ENCODE measurements at regions not wholly inside any gene's neighbourhood (a gene's known extent, or its start where the extent isn't known, plus 50 kb on each side); places are given as distances from the start of the nearest gene placed in this dataset.

GRCh38 chr10:60705376-60705775 lies 72.9 kb upstream of the CDK1 start:
- ChIA-PET POLR2A (ENCODE audit: low non-redundant PET) (no interaction called here), CTCF (no interaction called here)
- BruUV-seq (replicated peaks) = no TSS peak
- intact Hi-C loops (cut with micrococcal nuclease; ENCODE audit: unreplicated experiment) = no loop called here
- H3K27ac ChIP-seq (ENCODE audit: low read depth, low read length, poor library complexity, severe bottlenecking) = peak overlapping the region; percentile 85
- peak; percentile 81 for DNase-seq (ENCODE audit: low spot score)
- H3K27me3 ChIP-seq (replicated peaks; ENCODE audit: insufficient read depth, low read depth, low read length, poor library complexity) = no peaks in the 10 kb centered on the region
- peak overlapping the region; percentile 15 for H3K4me3 ChIP-seq (ENCODE audit: low read depth, low read length, poor library complexity, severe bottlenecking)
- no peaks in the 10 kb centered on the region for H3K36me3 ChIP-seq (ENCODE audit: insufficient read depth, low read length, poor library complexity, severe bottlenecking)
- TF ChIP-seq EZH2 (IDR thresholded peaks at IDR 0.05; ENCODE audit: borderline replicate concordance, low read depth, low read length, poor library complexity, severe bottlenecking) (no peak), CTCF (conservative IDR thresholded peaks at IDR 0.05; ENCODE audit: low read depth, low read length) (no peak)
- H3K9me3 ChIP-seq (ENCODE audit: low read depth, low read length, poor library complexity, severe bottlenecking) = no peaks in the 10 kb centered on the region
- H3K4me1 ChIP-seq (ENCODE audit: insufficient read depth, low read length, poor library complexity, severe bottlenecking) = peaks cover 25% of the 10 kb centered on the region

- Histone ChIP-seq H3K4me3 (ENCODE audit: low read depth, low read length, poor library complexity, severe bottlenecking) (no peak overlapping the region), H3K27ac (ENCODE audit: low read depth, low read length, poor library complexity, severe bottlenecking) (peak overlapping the region; percentile 85), H3K27me3 (replicated peaks; ENCODE audit: insufficient read depth, low read depth, low read length, poor library complexity) (no peaks in the 10 kb centered on the region), H3K4me1 (ENCODE audit: insufficient read depth, low read length, poor library complexity, severe bottlenecking) (peaks cover 25% of the 10 kb centered on the region), H3K36me3 (ENCODE audit: insufficient read depth, low read length, poor library complexity, severe bottlenecking) (no peaks in the 10 kb centered on the region), H3K9me3 (ENCODE audit: low read depth, low read length, poor library complexity, severe bottlenecking) (no peaks in the 10 kb centered on the region)
- BruUV-seq (replicated peaks) = no TSS peak
- intact Hi-C loops (cut with micrococcal nuclease; ENCODE audit: unreplicated experiment) = no loop called here
- POLR2A ChIA-PET (ENCODE audit: low non-redundant PET) = interaction anchor here (0.6 to 0.7 kb wide), 3 partner anchors 12 to 391 kb away, joined by 3 to 4 read pairs (median 4); no protein-coding TSS in a partner anchor
- CTCF ChIA-PET = interaction anchor here (0.6 kb wide), 1 partner anchor 9 kb away, joined by 3 read pairs; no protein-coding TSS in a partner anchor
- no peak for TF ChIP-seq EZH2 (IDR thresholded peaks at IDR 0.05; ENCODE audit: borderline replicate concordance, low read depth, low read length, poor library complexity, severe bottlenecking)
- no peak for TF ChIP-seq CTCF (conservative IDR thresholded peaks at IDR 0.05; ENCODE audit: low read depth, low read length)
- DNase-seq (ENCODE audit: low spot score) = peak; percentile 93
Measured at GRCh38 chr10:60704471-60704870, 73.8 kb upstream of the CDK1 start.

GRCh38 chr10:60703266-60704041 lies 74.8 kb upstream of the CDK1 start:
- peak overlapping the region; percentile 85 for H3K27ac ChIP-seq (ENCODE audit: low read depth, low read length, poor library complexity, severe bottlenecking)
- no peaks in the 10 kb centered on the region for H3K36me3 ChIP-seq (ENCODE audit: insufficient read depth, low read length, poor library complexity, severe bottlenecking)
- DNase-seq (ENCODE audit: low spot score) = no peak
- H3K9me3 ChIP-seq (ENCODE audit: low read depth, low read length, poor library complexity, severe bottlenecking) = no peaks in the 10 kb centered on the region
- CTCF ChIA-PET = no interaction called here
- TF ChIP-seq CTCF (conservative IDR thresholded peaks at IDR 0.05; ENCODE audit: low read depth, low read length) = no peak
- TF ChIP-seq EZH2 (IDR thresholded peaks at IDR 0.05; ENCODE audit: borderline replicate concordance, low read depth, low read length, poor library complexity, severe bottlenecking) = no peak
- POLR2A ChIA-PET (ENCODE audit: low non-redundant PET) = interaction anchor here (0.6 to 0.7 kb wide), 2 partner anchors 184 to 1341 kb away, joined by 4 to 6 read pairs; no protein-coding TSS in a partner anchor
- H3K4me3 ChIP-seq (ENCODE audit: low read depth, low read length, poor library complexity, severe bottlenecking) = no peak overlapping the region
- H3K4me1 ChIP-seq (ENCODE audit: insufficient read depth, low read length, poor library complexity, severe bottlenecking) = peaks cover 25% of the 10 kb centered on the region
- H3K27me3 ChIP-seq (replicated peaks; ENCODE audit: insufficient read depth, low read depth, low read length, poor library complexity) = no peaks in the 10 kb centered on the region
- intact Hi-C loops (cut with micrococcal nuclease; ENCODE audit: unreplicated experiment) = no loop called here
- no TSS peak for BruUV-seq (replicated peaks)

Data from A673 (cell line).